UCSD-AML1 (cell line): ENCODE measurements at regions not wholly inside any gene's neighbourhood (a gene's known extent, or its start where the extent isn't known, plus 50 kb on each side); places are given as distances from the start of the nearest gene placed in this dataset.
"Not testable (repeated sequence)": the region's sequence is repeated elsewhere in the genome, so short reads cannot be mapped to it uniquely, and the experiment has no call there.

Source experiments
- DNase-seq: peaks from one replicate; lab custom pipeline; 2025; ENCODE audit not compliant: unreplicated experiment; lab: John Stamatoyannopoulos, UW

DNA sequence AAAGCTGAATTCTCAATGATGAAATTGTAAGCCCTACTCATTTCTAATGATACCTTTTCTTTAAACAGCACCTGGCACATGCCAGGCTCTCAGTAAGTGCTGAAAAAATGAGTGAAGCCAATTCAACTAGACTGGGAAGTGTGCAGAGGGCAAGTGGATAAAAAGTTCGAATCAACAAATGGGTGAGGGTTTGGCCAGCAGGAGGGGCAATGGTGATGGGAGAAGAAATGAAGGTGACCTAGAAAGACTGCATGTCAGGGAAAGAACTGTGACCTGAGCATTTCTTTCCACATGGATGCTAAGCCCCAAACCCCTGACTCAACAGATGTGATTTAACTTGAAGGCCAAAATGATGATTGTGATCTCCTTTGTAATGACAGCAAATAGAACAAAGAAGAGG lies 54.6 kb downstream of the DKK1 start:
- DNase-seq: no peak

GRCh38 chr10:52374207-52374606 lies 60.1 kb downstream of the DKK1 start:
- not testable (repeated sequence) for DNase-seq

DNA sequence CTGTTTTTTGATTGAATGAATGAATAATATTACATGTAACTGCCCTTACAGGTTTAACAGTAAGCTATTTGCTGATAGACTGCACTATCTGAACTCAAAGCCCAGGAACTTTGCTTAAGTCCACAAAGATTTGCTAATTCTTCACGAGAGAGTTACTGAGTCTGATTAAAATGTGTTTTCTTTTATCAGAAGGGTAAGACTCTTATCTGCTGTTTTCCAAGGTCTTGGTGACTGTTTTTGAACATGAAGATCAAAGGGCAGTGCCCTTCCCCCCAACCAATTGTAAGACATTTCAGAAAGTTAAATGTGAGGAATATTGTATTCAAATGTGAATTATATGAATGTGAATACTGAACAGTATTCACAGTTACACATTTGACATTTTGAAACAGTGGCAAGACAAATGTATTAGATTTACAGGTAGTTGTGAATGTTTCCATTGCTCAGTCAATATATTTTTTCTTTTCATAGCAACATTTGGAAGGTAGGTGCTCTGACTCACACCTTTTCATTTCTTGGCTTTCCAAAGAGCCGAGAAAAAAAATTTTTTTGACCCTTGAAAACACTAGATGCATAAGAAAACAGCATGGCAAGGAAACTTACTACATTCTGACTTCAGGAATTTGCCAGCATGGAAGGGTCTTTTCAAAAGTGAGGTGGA lies 62.7 kb downstream of the DKK1 start:
- no peak for DNase-seq

DNA sequence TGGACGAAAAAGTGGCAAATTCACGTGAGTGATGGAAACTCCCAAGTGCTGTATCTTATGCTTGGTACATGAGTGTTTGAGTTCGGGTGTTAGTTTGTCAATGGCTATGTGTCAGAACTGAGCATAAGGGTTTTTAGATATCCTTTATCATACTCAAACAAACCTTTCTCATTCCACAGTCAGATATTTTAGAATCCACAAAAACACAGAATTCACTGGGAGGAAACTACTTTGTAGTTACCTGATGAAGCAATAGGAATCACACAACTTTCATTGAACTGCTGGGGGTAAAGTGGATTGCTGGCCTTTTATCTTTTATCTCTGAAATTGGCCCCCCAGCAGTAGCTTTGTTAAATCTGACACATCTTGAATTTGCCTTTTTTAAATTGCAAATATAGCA lies 64.0 kb downstream of the DKK1 start:
- DNase-seq: no peak

- DNase-seq: no peak
These were observed 65.2 kb downstream of the DKK1 start for GRCh38 chr10:52379287-52379686.

DNA sequence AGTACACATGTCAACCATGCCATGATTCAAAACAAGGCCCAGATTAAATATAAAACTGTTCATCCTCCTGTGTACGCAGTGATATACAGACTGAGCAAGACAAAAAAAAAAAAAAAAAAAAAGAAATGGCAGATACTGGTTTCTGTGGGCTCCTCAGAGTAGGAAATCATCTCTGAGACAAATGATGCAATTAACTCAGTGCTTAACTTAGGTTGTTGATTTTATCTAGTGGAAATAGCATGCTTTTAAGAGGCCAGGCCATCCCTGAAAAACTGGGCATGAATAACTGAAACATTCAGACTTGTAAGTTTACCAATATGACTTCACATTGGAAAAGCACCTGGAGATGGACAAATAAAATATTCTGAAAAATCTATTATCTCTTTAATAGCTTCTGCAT lies 69.0 kb downstream of the DKK1 start:
- no peak for DNase-seq

GRCh38 chr10:52387744-52388143 lies 73.7 kb downstream of the DKK1 start:
- no peak for DNase-seq

DNA sequence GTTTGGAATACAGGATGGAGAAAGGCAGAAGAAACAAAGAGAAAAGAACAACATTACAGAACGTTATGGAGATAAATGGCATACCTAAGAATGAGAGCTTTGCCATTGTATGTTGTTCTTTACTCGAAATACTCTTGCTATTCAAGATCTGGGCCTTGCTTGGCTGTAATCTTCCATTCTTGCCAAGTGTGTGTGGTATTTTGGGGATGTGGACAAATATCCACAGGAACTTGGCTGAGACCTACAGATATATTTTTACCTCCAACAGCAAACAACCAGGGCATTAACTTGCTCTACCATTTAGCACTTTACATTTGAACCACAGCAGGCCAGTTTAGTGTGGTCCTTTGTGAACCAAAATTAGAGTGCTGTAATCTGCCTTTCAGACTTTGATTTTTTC lies 76.3 kb downstream of the DKK1 start:
- DNase-seq: no peak

DNA sequence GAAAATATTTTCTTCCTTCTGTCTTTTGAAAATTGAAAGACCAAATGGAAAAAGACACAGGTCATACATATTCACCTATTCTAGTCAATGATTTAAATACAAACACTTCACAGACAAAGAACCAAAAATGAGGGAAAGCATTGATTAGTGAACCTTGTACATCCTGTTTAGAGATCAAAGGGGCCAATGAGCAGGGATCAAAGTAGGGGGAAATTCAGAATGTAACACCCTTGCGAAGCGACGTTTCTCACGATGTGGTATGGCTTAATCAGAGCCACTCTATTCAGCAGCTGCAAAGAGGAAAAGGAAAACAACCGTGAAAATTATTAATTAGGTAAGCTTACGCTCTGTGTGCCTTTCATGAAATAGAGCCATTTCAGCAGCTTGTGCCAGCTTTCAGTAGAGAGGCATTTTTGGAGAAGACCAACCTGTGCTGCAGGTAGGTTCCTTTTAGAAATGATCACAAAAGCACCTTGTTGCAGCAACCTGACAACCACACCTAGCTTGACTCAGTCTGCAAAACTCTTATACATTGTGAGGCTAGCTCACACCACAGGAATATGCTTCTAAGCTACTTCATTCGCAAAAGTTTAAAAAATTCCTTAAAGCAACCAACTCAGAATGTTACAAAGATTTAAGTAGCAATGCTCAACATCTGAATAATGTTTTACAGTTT lies 78.0 kb downstream of the DKK1 start:
- no peak for DNase-seq

DNA sequence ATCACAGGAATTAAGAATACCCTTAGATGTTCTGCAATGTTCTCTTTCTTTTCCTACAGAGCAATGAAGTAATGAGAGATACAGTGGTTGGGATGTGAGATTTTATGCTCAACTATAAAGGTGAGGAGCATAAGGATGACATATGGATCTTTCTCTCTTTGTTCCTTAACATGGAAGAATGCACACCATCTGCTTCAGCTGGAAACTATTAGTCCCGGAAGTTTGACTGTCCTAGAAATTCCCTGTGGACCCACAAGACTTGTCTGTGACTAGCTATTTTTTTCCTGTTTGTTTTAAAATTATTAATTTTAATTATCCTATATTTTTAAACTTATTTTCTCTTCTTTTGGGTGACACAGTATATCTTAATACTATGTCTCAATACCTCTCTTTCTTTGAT lies 80.2 kb downstream of the DKK1 start:
- DNase-seq: no peak

GRCh38 chr10:52400562-52400961 lies 86.5 kb downstream of the DKK1 start:
- DNase-seq: no peak

DNA sequence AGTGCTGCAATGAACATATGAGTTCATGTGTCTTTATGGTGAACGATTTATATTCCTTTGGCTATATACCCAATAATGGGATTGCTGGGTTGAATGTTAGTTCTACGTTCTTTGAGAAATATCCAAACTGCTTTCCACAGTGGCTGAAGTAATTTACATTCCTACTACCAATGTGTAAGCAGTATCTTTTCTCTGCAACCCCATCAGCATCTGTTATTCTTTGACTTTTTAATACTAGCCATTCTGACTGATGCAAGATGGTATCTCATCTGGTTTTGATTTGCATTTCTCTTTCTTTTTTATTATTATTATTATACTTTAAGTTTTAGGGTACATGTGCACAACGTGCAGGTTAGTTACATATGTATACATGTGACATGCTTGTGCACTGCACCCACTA lies 89.7 kb downstream of the DKK1 start:
- not testable (repeated sequence) for DNase-seq

DNA sequence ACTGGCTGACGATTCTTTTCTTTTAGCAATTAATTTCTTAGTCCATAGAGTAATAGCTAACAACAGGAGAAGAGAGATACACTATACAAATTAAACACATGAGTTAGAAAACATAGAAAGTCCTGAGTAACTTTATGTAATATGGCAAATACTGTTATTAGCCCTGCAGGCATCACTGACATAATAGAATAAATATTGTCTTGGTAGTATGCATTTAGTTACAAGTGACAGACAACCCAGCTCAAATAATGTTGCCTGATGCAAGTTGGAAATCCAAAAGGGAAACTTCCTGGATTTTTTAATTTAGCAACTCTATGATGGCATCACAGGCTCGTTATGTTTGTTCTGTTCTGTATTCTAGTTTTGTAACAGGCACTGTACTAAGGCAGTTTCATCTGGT lies 95.1 kb downstream of the DKK1 start:
- no peak for DNase-seq

GRCh38 chr10:52409928-52410327 lies 95.8 kb downstream of the DKK1 start:
- no peak for DNase-seq

GRCh38 chr10:52410916-52411315 lies 96.8 kb downstream of the DKK1 start:
- no peak for DNase-seq

- no peak for DNase-seq
These were observed 105.2 kb downstream of the DKK1 start for GRCh38 chr10:52419281-52419680.

- no peak for DNase-seq
These were observed 106.6 kb downstream of the DKK1 start for GRCh38 chr10:52420656-52421055.

- DNase-seq: no peak
These were observed 109.3 kb downstream of the DKK1 start for GRCh38 chr10:52423369-52423768.

- no peak for DNase-seq
These were observed 110.3 kb downstream of the DKK1 start for GRCh38 chr10:52424341-52424740.

DNA sequence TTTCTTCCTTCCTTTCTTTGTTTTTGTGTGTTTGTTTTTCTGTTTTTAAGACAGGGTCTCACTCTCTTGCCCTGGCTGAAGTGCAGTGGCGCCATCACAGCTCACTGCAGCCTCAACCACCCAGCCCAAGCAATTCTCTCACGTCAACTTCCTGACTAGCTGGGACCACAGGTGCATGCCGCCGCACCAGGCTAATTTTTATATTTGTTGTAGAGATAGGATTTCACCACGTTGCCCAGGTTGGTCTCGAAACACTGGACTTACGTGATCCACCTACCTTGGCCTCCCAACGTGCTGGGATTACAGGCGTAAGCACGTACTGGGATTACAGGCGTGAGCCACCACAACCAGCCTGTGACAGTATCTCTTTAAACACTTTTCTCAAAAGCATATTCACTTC lies 120.7 kb downstream of the DKK1 start:
- DNase-seq: no peak

- no peak for DNase-seq
These were observed 122.6 kb downstream of the DKK1 start for GRCh38 chr10:52436664-52437063.

- DNase-seq: no peak
These were observed 123.1 kb downstream of the DKK1 start for GRCh38 chr10:52437205-52437646.

GRCh38 chr10:52438119-52438518 lies 124.0 kb downstream of the DKK1 start:
- no peak for DNase-seq
